NCI-H526 treated with DMSO at 0.1 percent for 48 hours (cell line): ENCODE measurements at regions not wholly inside any gene's neighbourhood (a gene's known extent, or its start where the extent isn't known, plus 50 kb on each side); places are given as distances from the start of the nearest gene placed in this dataset.

ENCODE experiments used
- DNase-seq: peaks from one replicate; lab custom pipeline; 2025; lab: John Stamatoyannopoulos, UW

DNA sequence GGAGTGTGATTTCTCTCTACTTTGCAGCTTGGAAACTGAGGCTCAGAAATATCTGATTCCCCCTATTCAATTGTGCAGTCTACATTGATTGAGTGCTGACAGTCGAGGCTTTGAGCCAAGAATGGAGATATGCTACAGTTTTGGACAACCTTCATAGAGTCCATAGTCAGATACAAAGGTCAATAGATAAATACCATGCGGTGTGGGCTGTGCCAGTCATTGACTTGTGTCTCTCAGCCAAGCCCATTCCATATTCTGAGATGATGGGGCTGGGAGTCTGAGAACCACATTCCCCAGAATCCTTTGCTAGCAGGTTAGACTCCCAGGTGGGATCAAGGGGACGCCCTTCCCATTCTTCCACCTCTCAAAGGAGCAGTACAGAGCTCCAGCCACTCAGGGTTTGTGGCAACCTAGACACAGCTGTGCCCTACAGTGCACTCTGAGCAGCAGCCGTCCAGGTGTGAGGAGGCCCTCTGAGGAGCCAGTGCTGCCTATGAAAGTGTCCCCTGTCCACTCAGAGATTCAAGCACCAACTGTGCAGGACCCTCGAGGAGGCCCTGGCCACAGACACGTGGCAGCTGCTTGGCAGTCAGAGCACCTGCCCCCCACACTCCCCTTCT, 348.3 kb downstream of the CYRIA start:
- DNase-seq: no peak

DNA sequence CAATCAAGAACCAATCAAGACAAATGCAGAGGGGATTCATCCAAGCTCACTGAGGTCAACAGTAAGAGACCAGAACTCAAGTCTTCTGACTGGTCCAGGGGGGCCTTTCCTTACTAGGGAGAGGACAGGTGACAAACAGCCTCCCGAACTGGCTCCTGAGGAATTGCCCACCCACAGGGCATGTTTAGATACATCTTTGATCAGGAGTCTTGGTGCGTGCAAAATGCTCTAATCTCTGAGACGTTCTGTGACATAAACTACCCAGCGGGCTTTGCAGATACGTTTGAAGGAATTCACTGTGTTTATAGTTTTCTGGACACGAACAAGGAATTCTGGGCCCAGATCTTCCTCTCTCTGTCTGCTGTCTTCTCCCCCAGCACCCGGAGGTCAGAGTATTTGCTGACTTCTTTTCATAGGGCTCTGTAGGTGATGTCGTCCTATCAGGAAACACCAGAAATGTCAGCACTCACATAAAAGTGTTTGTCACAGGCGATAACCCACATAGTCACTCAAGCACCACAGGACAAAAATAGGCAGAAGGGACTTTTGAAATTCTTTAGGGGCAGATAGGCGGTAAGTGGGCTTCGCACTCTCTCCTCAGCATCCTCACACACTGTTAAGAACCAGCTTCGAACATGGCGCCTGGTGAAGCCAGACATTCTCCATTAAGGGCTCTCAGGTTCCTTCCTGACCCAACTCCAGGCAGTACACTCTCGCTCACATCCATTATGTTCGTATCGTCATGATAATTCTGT, 349.0 kb downstream of the CYRIA start:
- no peak for DNase-seq

DNA sequence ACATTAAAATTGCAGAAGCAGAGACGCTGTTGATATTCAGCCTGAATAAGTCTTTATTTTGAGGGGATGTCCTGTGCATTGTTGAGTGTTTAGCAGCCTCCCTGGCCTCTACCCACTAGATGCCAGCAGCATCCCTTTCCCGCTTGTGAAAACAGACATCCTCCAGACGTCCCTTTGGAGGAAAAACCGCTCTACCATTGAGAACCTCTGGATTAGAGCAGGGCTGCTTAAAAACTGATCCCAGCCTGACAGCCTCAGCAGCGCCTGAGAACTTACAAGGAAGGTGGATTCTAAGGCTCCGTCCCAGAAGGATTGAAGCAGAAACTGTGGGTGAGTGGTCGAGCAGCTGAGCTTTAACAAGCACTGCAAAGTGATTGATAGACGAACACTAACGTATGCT, 349.7 kb downstream of the CYRIA start:
- DNase-seq: no peak

DNA sequence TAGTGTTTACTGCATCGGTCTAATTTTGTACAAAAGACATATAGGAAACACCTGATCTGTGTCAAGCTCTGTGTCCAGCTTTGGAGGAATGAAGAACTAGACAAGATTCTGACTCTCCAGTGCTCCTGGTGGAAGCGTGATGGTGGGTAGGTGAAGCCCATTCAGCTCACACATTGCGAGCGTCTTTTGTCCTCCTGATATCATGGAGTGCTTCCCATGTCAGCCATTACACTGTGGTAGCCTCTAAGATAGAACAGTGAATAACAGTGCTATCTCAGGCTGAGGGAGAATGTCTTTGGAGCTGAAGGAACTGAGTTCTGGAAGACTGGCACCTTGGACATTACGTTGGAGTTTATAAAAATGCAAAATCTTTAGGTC, 350.2 kb downstream of the CYRIA start:
- no peak for DNase-seq

DNA sequence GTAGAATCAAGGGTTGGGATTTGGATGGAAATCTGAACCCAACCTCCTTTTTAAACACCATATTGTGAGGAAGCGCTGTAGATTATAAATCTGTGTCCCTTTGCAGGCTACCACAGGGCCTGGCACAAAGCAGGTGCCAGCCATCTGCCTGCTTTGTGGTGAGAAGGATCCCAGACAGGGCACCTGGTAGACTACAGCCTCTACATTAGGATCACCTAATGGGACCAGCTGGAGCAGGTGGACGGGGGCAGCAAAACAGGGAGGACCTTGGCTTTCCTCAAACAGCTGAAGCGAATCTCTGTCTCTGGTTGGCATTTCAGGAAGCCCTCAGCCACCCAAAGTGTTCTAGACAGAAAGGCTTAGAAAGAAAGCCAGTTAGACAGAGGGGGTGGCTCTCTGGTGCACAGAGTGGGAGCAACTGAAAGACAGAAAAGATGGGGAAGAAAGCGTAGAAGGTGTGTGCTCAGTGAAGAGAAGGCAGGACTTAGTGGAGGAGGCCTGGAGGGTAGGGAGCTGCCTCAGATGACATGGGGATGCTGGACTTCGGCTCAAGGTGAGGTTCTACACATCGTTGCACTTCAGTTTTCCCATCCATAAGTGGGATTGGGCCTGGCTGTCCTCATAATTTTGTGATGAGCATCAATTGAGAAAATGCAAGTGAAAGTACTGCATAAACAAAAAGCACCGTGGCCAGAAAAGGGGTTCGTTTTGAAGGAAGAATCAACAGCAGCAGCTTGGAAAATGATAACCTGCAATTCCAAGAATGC, 350.8 kb downstream of the CYRIA start:
- no peak for DNase-seq

DNA sequence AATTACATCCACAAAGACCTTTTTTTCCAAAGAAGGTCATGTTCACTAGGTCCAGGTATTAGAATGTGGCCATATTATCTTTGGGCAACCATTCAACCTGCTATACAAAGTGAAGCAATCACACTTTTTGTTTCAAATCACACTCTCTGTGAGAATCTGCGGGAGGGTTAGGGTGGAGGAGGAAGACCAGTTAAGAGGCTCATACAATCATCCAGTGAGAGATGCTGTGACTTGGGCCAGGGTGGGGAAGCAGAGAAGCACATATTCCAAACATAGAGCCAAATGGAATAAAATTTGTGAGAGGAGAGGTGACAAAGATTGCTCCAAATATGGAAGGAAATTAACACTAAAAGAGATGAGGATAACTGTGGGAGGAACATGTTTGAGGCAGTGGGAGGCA, 351.6 kb downstream of the CYRIA start:
- no peak for DNase-seq

DNA sequence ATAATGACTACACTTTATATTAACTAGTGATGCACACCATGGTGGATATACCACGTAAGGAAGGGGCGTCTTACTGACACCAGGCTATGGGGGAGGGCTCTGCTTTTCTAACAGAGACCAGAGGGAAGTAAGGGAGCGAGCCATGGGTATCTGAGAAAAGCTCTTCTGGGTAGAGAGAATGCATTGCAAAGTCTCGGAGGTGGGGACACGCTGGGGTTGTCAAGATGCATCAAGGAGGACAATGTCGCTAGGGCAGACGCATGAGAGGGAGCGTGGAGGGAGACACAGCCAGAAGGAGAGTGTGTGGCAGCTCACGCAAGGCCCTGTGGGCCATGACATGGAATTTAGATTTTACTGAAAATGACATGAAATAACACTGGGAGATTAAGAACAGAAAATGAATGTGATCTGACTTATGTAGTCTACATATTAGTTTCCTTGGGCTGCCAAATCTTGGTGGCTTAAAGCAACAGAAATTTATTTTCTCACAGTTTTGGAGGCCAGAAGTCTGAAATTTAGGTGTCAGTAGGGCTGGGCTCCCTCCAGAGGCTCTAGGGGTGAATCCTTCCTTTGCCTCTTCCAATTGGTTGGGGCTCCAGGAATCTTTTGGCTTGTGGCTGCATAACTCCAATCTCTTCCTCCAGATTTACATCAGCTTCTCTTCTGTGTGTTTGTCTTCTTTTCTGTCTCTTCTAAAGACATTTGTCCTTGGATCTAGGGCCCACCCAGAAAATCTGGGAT, 352.2 kb downstream of the CYRIA start:
- no peak for DNase-seq

DNA sequence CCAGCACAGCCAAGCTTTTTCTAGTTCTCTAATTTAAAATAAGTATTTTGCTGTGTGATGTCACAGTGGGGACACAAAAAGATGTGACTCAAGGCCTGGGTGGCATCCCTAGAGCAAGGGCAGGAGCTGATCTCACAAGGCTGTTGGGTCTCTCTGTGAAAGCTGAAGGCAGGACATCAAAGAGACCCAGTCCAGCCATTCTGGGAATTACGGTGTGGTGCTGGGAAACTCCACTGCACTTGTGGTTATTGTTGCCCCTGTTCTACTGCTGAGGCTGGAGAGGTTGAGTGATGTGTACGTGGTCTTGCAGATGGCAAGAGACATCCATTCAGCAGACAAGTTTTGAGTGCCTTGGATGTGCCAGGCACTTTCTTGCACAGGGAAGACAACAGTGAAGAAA, 352.9 kb downstream of the CYRIA start:
- no peak for DNase-seq

DNA sequence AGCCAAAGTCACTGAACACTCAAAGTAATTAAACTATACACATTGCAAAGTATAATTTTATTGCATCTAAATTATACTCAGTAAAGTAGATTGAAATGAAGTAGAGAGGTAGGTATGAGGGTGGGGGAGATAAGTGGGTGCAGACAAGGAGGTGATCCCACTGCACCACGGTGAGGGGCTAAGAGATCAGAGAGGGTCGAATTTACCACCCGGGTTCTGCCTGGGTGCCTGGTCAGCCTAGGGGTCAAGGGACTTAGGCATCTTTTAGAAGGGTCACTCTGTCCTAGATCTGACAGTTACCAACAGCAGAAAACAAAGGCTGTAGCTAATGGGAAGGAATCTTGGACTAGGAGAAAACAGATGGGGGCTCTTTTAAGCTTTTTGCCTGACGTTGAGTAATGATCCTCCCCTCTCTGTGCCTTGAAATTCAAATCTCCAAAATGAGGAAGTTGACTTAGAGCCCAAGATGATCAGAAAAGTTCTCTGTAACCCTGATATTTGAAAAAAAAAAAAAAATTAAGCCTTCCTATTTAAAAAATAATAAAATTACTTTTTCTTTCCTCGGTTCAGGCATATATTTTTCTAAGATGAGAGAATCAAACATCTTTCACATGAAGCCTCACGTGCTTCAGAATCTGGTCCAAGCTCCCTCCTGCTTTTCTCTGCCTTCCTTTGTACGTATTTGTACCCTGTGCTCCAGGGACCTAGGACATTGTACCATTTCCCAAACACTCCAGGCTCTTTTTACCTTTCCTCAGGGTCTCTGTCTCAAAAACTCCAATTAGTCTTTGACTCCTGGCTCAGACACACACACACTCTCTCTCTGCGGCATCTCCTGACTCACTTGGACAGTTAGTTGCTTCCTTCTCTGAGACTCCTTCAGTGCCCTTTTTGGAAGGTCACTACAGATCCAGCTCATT, 353.9 kb downstream of the CYRIA start:
- no peak for DNase-seq

DNA sequence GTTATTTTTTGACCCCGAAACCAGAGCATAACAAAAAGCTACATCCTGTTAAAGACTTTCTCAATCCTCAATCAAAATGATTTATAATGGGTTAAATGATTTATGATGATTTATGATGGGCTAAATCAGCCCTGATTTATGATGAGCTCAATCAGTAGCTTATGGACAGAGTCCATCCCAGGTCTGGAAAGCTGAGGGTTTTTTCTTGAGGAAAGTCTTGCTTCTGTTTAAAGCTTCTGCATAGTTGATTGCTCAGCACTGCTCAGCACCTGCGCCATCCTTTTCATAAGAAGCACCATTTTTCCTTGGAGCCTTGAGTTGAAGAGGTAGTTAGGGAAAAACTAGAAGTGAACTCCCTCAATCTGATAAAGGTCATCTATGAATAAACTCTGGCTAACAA, 356.8 kb downstream of the CYRIA start:
- no peak for DNase-seq

DNA sequence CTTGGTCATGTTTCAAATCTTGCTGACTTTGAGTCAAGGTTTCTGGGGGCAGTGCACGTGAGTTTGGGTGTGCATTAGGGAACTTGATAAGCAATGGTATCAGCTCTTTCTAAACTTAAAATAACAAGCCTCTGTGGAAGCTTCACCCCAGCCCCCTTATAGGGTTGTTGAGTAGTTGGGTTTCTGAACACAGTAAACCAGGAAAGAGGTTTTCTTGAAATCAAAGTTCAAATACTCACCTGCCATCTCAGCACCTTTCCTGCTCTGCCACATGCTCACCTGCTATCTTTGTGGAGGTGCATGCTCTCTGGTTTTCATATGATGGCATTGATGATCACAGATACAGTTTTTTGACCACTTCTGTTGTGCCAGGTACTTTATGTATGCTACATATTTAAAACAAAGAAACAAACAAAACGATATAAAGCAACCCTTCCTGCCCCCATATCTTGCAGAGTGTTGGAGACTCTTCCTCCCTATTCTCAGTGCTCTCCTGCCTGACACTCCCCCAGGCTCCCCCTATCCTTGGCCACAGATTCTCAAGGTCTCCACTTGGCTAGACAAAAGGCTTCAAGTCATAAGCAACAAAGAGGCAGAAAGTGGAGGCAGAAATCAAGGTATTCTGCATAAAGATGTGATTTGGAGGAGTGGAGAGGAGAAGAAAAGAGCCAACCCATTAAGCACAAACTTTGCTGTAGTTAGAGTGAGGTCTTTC, 360.6 kb downstream of the CYRIA start:
- no peak for DNase-seq

DNA sequence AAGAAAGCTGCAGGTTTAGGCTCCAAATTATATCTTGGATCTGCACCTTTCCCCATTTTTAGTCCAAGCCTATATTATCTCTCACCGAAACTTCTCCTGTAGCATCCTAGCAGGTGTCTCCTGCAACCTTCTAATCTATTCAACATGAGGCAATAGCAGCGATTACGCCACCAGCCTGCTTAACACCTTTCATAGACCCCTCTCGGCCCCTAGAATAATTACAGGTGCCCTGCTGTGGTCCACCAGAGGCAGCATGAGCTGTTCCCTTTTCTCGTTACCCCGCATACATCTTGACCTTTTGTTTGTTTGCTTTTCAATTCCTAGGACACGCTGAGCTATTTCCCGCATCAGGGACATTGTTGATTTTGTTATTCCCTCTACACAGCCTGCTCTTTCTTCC, 361.9 kb downstream of the CYRIA start:
- no peak for DNase-seq

DNA sequence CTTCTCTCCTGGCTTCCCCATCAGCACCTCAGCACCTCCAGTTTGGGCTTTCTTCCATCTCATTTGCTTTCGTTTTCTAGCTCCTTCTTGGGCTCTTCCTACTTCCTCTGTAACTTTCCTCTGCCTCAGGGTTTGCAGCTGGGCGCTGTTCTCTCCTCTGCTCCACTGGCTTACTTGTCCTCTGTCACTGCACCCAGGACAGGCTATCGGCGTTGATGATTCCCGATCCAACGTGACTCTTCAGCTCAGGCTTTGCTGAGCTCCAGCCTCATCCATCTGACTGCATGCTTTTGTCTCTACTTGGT, 362.4 kb downstream of the CYRIA start:
- DNase-seq: no peak

DNA sequence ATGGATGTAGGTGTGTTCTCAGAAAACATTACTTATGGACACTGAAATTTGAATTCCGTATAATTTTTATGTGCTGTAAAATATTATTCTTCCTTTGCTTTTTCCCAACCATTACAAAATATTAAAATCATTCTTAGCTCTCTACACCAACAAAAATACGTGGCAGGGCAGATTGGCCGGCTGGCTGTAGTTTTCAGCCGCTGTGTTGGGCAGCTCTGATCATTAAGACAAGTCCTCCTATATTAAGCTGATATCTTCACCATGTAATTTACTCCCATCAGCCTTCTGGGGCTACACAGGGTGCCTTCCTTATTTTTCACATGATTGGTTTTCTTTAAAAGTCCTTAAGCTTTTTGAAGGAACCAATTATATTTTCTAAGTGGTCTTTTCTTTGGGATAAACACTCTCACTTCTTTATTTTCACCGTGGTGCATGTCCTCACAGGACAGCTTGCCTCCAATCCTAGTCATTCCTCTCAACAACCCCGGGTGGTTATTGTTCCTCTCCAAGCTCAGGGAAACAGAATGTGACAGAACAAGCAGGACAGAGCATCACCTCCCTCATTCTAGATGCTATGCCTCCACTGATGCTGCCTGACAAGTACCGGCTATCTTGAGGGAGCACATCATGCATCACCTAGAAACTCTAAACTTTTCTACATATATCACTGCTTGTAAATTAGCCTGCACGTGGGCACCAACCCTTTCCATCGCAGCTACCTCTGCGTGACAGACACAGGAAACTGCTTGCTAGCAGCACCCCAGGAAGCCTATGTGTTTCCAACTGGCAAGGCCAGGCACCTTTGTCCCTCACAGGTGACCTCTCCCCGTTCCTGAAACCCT, 362.3 kb downstream of the MYCN start:
- no peak for DNase-seq

DNA sequence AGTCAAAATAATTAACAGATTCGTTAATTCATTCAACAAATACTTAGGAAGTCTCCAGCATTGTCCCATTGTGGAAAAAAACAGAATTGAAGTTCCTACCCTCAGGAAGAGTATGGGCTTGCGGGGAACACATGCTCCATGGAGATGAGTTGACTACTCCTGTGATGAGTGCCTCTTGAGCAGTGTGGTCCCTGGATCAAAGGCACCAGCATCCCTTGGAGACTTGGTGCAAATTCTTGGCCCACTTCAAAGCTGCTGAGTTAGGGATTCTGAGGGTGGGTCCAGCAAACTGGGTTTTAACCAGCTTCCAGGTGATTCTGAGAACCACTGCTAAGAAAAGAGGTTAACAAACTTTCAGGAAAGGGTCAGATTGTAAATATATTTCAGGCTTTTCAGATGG, 361.6 kb downstream of the MYCN start:
- DNase-seq: no peak

DNA sequence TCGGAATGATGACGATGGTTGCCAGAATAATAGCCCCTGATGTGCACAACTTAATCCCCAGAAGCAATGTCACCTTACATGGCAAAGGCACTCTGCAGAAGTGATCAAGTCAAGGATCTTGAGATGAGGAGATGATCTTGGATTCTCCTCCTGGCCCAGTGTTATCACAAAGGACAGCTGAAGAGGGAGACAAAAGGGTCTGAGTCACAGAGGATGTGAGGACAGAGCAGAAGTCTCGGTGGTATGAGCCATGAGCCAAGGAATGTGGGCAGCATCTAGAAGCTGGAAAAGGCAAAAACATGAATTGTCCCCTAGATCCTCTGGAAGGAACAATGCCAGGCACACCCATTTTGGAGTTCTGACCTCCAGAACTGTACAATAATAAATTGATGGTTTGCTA, 358.5 kb downstream of the MYCN start:
- no peak for DNase-seq

DNA sequence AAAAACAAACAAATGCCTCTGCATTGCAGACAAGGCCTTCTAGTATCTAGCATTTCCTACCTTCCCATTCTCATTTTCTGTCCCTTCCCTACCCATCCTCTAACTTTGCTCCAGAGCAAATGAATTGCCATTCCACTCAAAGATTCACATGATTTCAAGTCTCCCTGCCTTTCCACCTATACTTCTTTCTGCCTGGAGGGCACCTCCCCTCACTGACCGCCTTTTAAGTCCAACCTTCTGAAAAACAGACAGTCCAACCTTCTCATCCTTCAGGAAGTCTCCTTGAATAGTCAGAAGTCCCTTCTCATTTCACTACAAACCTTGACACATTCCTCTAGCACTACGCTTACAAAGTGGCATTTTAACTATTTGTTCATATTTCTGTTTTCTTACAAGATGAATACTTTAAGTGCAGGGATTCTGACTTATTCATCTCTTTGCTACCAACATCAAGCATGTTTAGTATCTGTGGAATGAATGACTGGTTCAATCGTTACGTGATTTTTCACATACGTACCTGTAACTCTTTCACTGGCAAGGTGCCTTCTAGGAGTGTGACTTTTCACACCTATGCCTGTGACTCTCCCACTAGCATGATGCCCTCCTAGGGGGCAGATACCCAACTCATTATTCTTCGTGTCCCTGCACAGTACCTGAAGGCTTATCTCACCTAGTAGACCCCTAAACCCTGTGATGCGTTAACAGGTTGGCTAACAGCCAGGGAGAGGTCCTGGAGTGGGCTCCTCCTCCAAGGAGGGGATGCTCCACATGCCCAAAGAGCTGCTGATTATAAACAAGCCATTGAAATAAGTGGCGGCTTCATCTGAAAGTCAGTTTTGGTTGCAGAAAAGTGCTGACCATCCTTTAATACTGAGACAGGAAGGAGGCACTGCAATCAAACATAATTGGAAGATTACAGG, 356.2 kb downstream of the MYCN start:
- DNase-seq: no peak

DNA sequence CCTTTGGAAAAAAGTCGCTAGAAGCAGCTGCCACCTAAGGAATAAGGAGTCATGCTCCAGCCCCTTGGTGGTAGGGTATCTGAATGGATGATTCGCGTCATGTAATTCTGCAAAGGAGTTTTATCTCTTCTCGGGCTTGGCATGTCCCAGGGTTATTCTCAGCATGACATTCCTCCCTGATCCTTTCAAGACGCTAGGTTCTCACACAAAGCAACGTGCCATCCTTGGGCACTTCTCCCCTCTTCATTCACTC, 355.6 kb downstream of the MYCN start:
- DNase-seq: no peak

DNA sequence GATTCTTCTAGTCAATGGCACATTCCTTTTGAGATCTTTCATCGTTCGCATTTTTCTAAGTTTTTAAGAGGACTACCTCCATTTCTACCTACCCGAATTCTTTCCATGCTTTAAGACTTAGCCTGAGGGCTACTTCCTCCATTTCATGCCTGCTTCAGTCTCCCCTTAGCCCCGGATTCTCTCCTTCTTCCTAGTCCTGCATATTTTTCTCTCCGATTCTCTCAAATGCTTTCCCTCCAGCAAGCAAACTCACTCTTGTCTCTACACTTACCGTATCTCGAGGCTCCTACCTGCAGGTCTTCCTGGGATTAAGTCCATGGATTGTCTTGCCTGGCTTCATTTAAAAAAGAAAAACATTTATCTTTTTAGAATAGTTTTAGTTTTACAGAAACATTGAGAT, 354.4 kb downstream of the MYCN start:
- DNase-seq: no peak
